DMS 273 (cell line): ENCODE measurements at regions not wholly inside any gene's neighbourhood (a gene's known extent, or its start where the extent isn't known, plus 50 kb on each side); places are given as distances from the start of the nearest gene placed in this dataset.

ENCODE experiments used
- DNase-seq: peaks from one replicate; lab custom pipeline; 2025; ENCODE audit not compliant: unreplicated experiment; lab: John Stamatoyannopoulos, UW

DNA sequence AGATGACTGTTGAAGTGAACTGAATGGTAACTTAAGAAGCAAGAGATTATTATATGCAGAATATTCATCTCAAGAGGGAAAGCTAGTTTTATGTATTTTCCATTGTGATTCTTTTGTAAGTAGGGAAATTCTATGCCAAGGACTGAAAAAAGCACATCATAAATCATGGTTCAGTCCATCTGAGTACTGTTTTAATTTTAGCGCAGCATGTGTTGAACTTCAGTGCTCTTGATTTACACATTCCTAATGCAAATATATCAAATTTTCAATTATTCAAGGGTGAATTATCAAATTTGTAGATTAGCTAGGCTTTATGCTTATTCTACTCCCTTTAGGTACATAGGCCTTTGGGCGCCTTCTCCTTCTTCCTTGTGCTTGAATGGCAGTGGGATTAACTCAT lies 50.3 kb upstream of the TCF12 start:
- no peak for DNase-seq

DNA sequence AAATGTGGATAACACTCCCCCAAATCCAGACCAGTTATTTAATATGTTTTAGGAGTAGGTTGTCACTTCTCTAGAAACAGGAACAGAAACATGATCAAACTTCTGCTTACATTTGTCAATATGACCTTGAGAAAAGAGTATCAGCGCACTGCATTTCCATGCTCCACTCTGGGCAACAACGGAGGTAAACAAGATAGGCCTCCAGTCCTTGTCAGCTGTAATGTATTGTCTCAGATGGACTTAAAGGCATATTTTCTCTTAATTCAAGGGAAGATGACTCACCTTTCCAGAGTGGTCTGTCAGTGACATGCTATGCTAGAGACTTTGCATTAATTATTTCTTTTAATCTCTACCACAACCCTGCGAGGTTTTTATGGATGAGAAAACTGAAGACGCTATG lies 51.6 kb upstream of the TCF12 start:
- DNase-seq, result no peak

DNA sequence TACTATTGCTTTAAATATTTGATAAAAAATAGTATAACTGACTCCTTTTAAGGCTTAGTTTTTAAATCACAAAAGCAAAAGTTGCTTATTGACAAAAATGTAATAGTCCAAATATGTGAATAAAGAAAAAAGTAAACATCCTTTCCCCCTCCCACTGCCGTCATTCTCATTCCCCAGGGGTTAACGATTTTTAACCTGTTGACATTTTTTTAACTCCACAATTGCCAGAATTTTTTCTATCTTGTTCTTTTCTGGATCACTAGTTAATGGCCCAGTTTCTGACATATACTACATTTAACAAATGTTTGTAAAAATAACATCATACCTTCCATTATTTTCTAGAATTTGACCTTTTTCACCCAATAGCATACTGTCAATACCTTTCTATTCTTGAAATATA lies 60.6 kb upstream of the TCF12 start:
- DNase-seq, result no peak

DNA sequence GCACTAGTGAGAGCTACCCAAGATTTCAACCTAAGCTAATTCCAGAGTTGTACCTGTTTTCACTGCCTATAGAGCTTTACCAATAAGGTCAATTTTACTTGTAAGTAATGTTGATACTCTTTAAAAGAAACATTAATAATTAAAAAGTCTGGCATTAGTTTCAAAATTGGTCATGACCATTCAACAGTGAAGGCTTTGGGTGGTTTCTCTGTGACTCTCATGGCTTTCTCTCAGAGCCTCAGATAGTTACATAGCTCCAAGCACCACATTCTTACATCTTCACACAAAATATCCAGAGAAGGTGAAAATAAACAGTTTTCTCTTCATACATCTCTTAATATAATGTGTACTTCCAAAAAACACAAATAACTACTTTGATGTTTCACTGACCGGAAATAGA lies 61.5 kb upstream of the TCF12 start:
- no peak for DNase-seq

DNA sequence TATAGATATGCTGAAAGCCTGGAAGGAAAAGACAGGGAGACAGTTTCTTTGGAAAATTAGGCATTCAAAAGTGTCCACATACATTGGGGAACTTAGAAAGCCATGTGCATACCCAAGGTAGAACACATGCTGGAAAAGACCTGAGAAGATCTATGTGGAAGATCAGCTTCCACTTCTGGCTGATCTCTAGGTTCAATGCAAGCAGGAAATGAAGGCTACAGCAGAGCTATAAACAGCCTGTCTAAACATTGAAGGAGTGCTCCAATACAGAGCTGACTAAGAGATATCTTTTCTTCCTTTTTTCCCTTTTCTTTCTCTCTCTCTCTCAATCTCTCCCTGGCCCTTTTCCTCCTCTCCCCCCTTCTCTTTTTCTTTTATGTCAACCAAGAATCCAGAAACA lies 73.6 kb upstream of the TCF12 start:
- no peak for DNase-seq

DNA sequence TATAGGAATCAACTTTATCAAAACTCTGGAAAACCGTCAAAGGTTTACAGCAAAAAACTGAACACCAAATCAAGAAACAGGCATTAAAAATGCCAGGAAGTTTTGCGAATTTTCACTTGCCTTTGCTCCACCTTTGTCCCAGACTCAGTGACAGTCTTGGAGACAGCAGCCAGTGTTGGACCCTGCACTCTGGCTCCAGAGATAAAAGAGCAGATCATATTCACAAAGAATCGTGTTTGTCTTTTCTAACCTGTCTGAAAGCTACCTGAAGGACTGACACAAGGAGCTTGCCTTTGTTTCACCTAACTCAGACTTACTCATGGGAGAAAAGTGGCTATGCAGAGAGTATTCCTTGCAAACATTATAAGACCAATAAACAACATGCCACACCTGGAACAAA lies 74.0 kb upstream of the TCF12 start:
- DNase-seq, result no peak

DNA sequence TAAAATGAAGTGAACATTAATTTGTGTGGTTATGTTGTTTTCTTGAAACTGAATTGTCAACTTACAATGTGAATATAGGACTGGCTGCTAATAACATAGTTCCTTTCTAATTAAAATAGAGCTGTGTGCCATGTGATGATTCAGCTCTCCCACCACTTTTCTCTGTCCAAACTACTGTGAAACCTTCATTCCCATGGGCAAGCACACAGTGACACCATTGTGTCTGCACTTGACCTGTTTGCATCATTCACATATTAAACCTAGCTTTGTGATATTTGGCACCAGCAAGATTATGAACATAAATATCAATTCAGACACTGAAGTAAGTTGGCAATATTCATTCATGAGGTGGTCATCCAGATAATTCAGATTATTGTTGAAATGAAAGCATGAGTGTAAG lies 78.8 kb upstream of the TCF12 start:
- DNase-seq, result no peak

DNA sequence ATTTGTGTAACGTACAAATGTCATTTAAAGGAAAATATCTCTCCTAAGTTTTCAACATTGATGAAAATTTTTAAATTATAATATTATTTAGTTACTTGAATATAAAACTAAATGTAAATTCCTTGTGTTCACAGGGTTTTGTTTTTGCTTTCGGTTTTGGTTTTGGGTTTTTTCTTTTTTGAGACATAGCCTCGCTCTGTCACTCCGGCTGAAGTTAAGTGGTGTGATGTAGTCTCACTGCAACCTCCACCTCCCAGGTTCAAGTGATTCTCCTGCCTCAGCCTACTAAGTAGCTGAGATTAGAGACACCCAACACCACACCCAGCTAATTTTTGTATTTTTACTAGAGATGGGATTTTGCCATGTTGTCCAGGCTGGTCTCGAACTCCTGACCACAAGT lies 79.3 kb upstream of the TCF12 start:
- DNase-seq, result no peak

DNA sequence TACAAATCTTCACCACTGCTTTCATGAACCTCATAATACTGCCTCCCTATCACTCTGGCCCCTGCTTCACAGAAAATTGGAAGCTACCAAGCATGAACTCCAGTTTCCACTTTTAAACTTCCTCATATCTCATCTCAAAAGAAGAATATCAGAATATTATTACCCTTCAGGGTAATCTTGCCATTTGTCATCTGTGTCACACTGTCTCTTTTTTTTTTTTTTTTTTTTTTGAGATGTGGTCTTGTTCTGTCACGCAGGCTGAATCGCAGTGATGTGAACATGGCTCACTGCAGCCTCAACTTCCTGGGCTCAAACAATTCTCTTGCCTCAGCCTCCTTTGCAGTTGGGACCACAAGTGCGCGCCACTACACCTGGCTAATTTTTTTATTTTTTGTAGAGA lies 80.4 kb upstream of the TCF12 start:
- DNase-seq, result no peak

DNA sequence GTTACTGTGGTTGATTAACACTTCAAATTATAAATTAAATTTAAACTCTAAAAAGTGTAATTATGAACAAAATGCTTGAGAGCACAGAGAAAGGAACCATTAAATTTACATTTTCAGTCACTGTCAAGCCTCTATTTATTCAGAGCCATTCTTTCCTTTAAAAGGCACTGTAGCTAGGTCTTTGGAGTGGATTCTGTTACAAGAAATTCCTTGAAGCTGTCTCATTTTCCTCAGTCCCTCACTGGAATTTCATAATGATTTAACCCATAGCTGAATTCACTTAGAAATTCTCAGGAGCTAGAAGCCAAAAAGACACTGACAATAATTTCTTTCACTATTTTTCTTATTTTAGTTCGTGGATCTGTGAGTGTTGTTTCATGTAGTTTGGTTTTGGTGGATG lies 81.2 kb upstream of the TCF12 start:
- no peak for DNase-seq

DNA sequence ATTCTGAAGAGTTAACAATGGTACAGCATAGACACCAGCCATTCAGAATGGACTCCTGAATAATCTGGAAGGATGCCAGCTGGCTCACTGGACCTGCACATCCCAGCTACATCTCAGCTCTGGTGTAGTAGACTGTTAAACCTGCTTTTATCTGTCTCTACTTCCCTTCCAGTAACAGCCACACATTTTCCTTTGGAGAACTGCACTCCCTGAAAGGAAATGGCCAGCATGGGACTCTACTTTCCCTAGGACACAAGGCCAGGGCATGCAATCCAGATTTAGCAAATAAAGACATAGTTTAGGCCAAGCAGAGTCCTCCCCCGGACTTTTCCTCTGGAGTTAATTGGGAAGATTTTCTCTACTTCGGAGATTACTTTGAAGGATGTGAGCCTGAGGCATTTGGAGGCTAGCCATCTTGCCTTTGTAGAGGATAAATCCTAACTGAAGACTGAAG lies 82.7 kb upstream of the TCF12 start:
- peak; percentile 28 for DNase-seq

DNA sequence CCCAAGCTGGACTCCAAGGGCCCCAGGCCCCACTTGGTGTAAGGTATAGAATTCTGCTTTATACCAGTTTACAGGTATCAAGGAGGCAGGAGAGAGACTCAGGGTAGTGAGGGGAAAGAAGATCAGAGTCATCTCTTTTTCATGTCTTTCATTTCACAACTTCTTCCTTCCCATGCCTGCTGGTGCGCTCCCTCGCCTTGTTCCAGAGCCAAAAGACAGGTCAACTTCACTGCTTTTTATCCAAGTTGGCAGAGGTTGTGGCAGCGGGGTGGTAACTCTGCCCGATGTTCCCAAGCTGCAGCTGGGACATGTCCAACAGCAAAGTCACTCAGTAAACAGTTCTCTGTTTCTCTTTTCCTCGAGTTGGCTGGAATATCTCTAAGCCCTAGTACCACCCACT lies 86.3 kb upstream of the TCF12 start:
- peak; percentile 44 for DNase-seq

DNA sequence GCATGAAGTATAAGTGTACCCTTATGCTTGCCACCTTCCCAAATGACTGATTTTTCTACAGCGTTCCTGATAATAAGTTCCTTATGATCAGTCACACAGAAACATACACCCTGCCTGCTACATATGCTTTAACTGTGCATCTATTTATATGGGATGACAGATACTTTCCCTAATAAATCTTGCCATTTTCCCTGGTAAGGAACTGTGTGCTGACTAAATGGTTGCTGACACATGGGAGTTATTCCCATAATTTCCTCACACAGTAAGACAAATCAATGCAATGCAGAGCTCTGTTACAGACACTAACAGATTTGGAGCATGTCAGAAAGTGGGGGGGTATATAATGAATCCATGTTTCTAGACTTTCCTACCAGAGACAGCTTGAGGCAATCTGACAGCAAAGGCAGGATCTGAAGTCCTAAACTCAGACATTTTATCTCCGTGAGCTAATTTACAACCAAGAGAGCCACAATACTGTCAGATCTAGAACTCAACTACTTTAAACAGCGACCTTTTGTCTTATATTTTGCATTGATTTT lies 86.9 kb upstream of the TCF12 start:
- no peak for DNase-seq

DNA sequence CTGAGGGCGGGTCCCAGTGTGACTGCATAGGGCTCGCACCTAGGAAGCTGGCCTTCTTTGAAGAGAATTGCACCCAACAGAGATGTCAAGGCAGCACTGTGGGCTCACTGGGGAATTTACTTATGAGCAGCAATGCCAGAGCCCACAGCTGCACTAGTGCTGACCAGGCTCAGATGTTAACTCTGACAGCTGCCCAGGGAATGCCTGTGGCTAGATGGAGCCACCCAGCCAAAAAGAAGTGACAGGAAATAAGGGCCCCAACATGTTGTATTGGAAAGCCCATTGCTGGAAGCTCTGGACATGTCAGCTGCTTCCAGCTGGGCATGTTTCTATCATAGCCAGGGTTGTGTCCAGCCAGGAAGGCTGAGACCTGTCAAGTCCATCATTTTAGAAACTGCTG lies 90.9 kb upstream of the ZNF280D start:
- DNase-seq, result no peak

DNA sequence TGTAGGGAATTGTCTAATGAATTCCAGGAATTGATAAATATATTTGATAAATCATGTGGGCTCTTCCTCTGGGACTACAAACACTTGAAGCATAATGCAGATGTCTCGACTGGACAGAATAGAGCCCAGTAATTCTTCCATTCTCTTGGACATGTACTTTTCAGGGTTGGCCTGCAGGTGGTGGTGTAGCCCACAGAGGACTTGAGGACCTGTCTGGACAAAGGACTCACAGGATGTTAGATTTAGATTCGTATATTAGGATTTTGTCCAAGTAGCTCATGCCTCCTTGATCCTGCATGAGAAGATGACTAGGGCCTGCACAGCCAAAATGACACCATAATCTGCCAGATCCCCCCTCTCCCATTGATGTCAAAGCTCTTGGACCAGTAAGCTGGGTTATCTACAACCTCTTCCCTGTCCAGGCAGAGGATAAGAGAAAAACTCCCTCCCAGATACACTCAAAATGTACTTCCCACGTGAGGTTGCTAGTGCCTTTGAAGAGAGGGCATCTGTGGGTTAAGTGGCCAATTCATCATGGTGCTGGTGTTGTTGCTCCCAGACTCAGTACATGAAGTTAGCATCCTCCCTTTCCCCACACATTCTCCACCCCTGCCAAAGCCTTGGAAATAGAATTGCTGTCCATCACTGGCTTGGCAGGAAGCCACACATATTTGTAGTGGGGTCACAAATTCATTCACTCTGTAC lies 88.6 kb upstream of the ZNF280D start:
- peak; percentile 56 for DNase-seq

DNA sequence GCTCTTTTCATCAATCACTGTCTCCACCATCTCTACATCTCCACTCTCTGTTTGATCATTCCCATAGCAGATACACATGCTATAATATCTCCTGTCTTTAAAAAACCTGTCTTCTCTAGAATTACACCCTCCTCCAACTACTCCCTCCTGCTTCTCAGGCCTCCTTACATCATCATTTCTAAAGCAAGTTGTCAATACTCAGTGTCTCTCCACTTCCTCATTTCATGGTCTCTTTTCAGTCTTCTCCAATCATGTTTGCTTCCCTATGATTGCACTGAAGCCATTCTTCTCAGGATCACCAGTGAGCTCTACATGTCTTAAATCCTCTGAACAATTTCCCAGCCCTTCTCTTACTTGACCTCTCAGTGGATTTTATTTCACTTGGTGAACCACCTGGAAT lies 87.0 kb upstream of the ZNF280D start:
- no peak for DNase-seq

DNA sequence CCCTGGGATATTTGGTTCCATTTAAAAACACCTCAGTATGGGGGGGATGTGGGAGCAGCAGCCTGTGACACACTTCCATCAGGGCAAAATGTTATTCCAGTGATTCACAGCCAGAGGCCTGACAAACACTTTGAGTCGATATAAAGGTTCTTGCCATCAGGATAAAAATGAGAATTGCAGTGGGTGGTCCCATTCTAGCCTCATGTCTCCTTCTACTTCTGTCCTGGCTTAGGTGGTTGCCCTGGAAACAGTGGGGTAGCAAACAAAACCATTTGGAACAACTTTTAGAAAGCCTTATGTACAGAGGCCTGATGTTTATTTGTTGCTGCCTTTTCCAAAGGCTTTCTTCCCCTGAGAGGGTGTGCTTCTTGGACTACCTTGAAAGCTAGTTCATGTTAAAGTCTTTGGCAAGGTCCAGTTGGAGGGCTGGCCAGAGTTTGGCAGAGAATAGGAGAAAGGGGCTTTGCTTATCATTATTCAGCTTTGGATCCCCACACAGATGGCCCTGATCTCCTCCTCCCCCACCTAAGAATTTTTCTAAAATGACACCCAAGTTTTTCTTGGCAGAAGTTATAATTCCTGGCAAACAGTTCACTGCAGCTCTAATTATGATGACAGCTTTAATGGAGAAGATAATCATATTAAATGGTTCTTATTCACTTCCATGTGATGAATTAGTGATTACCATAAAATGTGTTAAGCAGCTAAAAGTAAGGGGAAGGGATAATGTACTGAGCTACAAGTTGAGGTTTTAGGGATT lies 84.2 kb upstream of the ZNF280D start:
- DNase-seq, result peak; percentile 33

DNA sequence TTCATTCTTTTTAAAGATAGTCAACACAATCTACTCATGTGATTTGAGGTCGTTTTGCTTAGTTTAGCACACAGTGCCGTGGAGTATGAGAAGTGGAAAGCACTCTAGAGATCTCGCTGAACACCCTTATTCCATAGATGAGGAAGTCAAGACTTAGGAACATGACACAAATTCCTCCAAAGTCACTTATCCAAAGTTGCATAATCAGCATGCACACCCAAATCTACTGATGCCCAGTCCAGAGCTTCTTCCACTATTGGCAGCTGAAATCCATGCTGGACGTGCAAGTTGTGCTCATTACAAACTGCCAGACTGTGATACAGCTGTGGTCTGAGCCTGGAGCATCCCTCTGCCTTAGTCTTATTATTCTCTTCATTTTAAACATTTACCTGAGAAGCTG lies 83.5 kb upstream of the ZNF280D start:
- DNase-seq, result no peak

DNA sequence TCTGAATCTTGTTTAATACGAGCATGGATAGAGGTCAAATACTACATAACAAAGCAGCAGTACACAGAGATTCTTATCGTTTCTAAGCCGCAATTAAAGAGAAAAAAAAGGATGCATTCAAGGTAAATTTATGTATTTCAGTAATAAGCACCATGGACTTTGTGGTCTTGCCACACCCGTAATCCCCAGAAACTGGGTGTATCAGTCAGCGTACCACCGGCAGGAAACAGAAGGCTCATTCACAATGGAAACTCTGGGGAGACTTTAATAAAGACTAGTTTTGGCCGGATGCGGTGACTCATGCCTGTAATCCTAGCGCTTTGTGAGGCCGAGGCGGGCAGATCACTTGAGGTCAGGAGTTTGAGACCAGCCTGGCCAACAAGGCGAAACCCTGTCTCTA lies 81.9 kb upstream of the ZNF280D start:
- DNase-seq, result no peak

DNA sequence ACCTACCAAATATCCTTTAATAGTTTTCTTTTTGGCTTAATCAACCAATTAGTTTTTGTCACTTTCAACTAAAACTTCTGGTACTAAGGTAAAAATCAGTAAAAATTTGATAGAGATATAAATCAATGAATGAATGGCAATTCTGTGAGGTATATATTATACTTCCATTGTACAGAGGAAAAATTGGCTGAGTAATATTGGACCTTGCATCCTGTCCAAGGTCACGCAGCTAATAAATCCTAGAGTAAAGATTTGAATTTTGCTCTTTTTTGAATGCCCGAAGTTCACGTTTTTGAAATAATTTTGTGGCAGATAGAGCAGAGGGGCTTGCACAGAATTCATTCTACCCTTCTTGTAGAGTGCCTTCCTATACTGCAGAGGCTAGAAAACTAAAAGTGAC lies 81.1 kb upstream of the ZNF280D start:
- DNase-seq, result no peak

DNA sequence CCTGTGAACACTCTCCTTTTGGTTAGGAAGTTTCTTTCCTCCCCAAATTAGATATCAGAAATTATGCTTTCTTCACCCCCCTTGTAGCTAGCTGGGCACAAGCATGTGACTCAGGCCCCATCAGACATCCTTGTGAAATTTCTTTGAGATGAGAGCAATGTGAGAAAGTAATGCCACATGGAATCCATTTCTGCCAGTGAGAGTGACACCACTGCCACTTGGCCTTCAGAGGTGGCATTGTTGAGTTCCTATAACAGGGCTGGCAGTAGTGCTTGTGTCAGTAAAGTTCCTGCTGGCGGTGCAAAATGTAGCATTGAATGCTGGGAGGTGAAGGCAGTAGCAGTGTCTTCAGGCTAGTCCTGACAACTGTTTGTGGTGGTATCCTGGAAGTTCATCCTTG lies 80.7 kb upstream of the ZNF280D start:
- DNase-seq, result no peak

DNA sequence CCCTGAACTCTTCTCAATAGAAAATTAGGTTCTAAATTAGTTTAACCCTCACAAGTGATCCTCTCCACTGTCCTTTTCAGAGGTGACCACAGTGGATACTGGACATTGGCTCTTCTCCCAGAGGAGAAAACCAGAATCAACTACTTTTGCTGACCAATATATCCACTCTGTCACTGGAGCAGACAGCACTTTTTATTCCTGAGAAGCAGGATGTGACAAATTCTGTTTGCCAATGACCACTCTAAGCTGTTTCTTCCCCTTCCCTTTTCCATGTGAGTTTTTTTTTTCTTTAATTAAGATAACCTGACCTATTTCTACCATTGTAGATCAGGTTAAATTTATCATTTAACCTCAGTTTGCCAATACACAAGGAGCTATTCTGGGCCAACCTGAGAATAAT lies 79.7 kb upstream of the ZNF280D start:
- no peak for DNase-seq

DNA sequence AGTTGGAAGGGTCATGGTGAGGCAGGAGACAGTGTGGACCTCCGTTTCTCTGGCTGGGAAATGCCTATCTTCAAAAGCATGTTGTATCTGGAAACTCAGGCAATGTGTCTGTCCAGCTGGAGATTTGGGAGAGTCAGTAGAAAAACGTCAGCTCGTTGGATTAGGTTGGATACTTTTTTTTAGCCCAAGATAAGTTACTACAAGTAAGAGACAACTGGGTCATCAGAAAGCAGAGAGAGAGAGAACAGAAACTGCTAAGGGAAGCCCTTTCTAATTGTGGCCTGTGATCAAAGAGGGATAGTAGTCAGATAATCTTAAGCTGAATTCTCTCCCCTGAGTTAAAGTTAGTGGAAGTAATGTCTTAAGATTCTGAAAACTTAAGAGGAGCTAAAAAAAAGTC lies 78.9 kb upstream of the ZNF280D start:
- no peak for DNase-seq
